A673 (cell line): ENCODE measurements at regions not wholly inside any gene's neighbourhood (a gene's known extent, or its start where the extent isn't known, plus 50 kb on each side); places are given as distances from the start of the nearest gene placed in this dataset.

Experiments
- BruUV-seq: library from RNA; stranded (reverse); fragments of 400-500 nt; replicated peaks from 2 replicates; lab custom pipeline; 2021; lab: Mats Ljungman, UMichigan
- CTCF ChIA-PET: fragments of 300-600 bp; sonication (Branson Sonifier 250); formaldehyde crosslinking; loops from one replicate; lab custom pipeline; 2022; ENCODE audit warnings: antibody characterized with exemption; lab: Charles Lee
- POLR2A ChIA-PET: fragments of 300-600 bp; sonication (Branson Sonifier 250); formaldehyde crosslinking; loops from one replicate; lab custom pipeline; 2022; ENCODE audit warnings: antibody characterized with exemption; ENCODE audit not compliant: low non-redundant PET; lab: Charles Lee
- DNase-seq: peaks from one replicate; pipeline ENCODE4 v3.0.0-alpha.2; 2015; ENCODE audit warnings: low spot score
- H3K27ac ChIP-seq: fragments of 200-600 bp; sonication (generic); 2 replicates; pipeline ENCODE4 v1.5.1; 2016; ENCODE audit warnings: mixed run types, low read depth, mild to moderate bottlenecking, mixed read lengths, antibody characterized with exemption, low read length; ENCODE audit not compliant: poor library complexity, severe bottlenecking
- H3K27me3 ChIP-seq: fragments of 200-600 bp; sonication (generic); replicated peaks from 2 replicates; pipeline ENCODE4 v1.6.1; 2017; ENCODE audit warnings: mixed run types, low read depth, mild to moderate bottlenecking, mixed read lengths, antibody characterized with exemption, low read length; ENCODE audit not compliant: insufficient read depth, poor library complexity
- H3K36me3 ChIP-seq: fragments of 200-600 bp; sonication (generic); 2 replicates; pipeline ENCODE4 v1.6.1; 2016; ENCODE audit warnings: mixed run types, mild to moderate bottlenecking, mixed read lengths, antibody characterized with exemption, low read length; ENCODE audit not compliant: insufficient read depth, poor library complexity, severe bottlenecking
- H3K4me1 ChIP-seq: fragments of 200-600 bp; sonication (generic); 2 replicates; pipeline ENCODE4 v1.6.1; 2017; ENCODE audit warnings: mixed run types, mild to moderate bottlenecking, mixed read lengths, antibody characterized with exemption, low read length; ENCODE audit not compliant: insufficient read depth, poor library complexity, severe bottlenecking
- H3K4me3 ChIP-seq: fragments of 200-600 bp; sonication (generic); 2 replicates; pipeline ENCODE4 v1.5.1; 2016; ENCODE audit warnings: low read depth, mixed run types, mild to moderate bottlenecking, mixed read lengths, low read length; ENCODE audit not compliant: poor library complexity, severe bottlenecking
- H3K9me3 ChIP-seq: fragments of 200-600 bp; sonication (generic); 2 replicates; pipeline ENCODE4 v1.6.1; 2016; ENCODE audit warnings: mixed run types, low read depth, mild to moderate bottlenecking, mixed read lengths, antibody characterized with exemption, low read length; ENCODE audit not compliant: poor library complexity, severe bottlenecking
- EZH2 ChIP-seq: fragments of 200-600 bp; sonication (generic); IDR thresholded peaks from 2 replicates; pipeline ENCODE4 v1.6.1; 2017; ENCODE audit warnings: borderline replicate concordance, low read depth, mild to moderate bottlenecking, mixed read lengths, antibody characterized with exemption, low read length; ENCODE audit not compliant: poor library complexity, severe bottlenecking
- intact Hi-C: fragments of 100-400 bp; cut with micrococcal nuclease; formaldehyde crosslinking; loops from one replicate; pipeline ENCODE4 v1.10.0; 2022; ENCODE audit not compliant: unreplicated experiment
- TF ChIP-seq, protein P1 (sequence below): fragments of 300-800, 200-600 bp; sonication (generic); conservative IDR thresholded peaks from 2 replicates; pipeline ENCODE4 v1.5.1; 2017; ENCODE audit warnings: low read depth, mild to moderate bottlenecking, antibody characterized with exemption, low read length, moderate library complexity, mixed read lengths

- POLR2A ChIA-PET, result no interaction called here
- CTCF ChIA-PET, result no interaction called here
- Histone ChIP-seq H3K4me1 (no peaks in the 10 kb centered on the region), H3K27me3 (no peaks in the 10 kb centered on the region), H3K4me3 (no peak overlapping the region), H3K27ac (no peak overlapping the region), H3K36me3 (no peaks in the 10 kb centered on the region), H3K9me3 (no peaks in the 10 kb centered on the region)
- BruUV-seq, result no TSS peak
- TF ChIP-seq, protein P1, sequence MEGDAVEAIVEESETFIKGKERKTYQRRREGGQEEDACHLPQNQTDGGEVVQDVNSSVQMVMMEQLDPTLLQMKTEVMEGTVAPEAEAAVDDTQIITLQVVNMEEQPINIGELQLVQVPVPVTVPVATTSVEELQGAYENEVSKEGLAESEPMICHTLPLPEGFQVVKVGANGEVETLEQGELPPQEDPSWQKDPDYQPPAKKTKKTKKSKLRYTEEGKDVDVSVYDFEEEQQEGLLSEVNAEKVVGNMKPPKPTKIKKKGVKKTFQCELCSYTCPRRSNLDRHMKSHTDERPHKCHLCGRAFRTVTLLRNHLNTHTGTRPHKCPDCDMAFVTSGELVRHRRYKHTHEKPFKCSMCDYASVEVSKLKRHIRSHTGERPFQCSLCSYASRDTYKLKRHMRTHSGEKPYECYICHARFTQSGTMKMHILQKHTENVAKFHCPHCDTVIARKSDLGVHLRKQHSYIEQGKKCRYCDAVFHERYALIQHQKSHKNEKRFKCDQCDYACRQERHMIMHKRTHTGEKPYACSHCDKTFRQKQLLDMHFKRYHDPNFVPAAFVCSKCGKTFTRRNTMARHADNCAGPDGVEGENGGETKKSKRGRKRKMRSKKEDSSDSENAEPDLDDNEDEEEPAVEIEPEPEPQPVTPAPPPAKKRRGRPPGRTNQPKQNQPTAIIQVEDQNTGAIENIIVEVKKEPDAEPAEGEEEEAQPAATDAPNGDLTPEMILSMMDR, result no peak
- no peak for TF ChIP-seq EZH2
- DNase-seq, result no peak
- intact Hi-C loops, result no loop called here
Measured at GRCh38 chr3:64932666-64933342, 245.0 kb upstream of the ADAMTS9 start.

- H3K4me3 ChIP-seq, result no peak overlapping the region
- BruUV-seq, result no TSS peak
- POLR2A ChIA-PET, result no interaction called here
- no peak for TF ChIP-seq EZH2
- TF ChIP-seq, protein P1, result no peak
- CTCF ChIA-PET, result no interaction called here
- H3K27me3 ChIP-seq, result no peaks in the 10 kb centered on the region
- no peak for DNase-seq
- intact Hi-C loops, result no loop called here
- no peak overlapping the region for H3K27ac ChIP-seq
- H3K36me3 ChIP-seq, result no peaks in the 10 kb centered on the region
- H3K9me3 ChIP-seq, result no peaks in the 10 kb centered on the region
- no peaks in the 10 kb centered on the region for H3K4me1 ChIP-seq
Measured at GRCh38 chr3:64932016-64932518, 244.3 kb upstream of the ADAMTS9 start.

- no peaks in the 10 kb centered on the region for H3K9me3 ChIP-seq
- no peak overlapping the region for H3K4me3 ChIP-seq
- H3K27ac ChIP-seq, result no peak overlapping the region
- intact Hi-C loops, result no loop called here
- no TSS peak for BruUV-seq
- ChIA-PET POLR2A (no interaction called here), CTCF (no interaction called here)
- no peak for DNase-seq
- no peaks in the 10 kb centered on the region for H3K36me3 ChIP-seq
- H3K27me3 ChIP-seq, result no peaks in the 10 kb centered on the region
- no peaks in the 10 kb centered on the region for H3K4me1 ChIP-seq
- no peak for TF ChIP-seq EZH2
- TF ChIP-seq, protein P1, result no peak
Measured at GRCh38 chr3:64930891-64931290, 243.1 kb upstream of the ADAMTS9 start.
